22Rv1 (cell line): ENCODE measurements at regions not wholly inside any gene's neighbourhood (a gene's known extent, or its start where the extent isn't known, plus 50 kb on each side); places are given as distances from the start of the nearest gene placed in this dataset.

Source experiments
- CTCF ChIP-seq: fragments of 450-650 bp; IDR thresholded peaks from 2 replicates; pipeline ENCODE4 v1.5.1; 2017; ENCODE audit warnings: mild to moderate bottlenecking
- ZFX ChIP-seq: fragments of 450-650 bp; IDR thresholded peaks from 2 replicates; pipeline ENCODE4 v1.6.1; 2017; ENCODE audit warnings: antibody characterized with exemption, borderline replicate concordance

DNA sequence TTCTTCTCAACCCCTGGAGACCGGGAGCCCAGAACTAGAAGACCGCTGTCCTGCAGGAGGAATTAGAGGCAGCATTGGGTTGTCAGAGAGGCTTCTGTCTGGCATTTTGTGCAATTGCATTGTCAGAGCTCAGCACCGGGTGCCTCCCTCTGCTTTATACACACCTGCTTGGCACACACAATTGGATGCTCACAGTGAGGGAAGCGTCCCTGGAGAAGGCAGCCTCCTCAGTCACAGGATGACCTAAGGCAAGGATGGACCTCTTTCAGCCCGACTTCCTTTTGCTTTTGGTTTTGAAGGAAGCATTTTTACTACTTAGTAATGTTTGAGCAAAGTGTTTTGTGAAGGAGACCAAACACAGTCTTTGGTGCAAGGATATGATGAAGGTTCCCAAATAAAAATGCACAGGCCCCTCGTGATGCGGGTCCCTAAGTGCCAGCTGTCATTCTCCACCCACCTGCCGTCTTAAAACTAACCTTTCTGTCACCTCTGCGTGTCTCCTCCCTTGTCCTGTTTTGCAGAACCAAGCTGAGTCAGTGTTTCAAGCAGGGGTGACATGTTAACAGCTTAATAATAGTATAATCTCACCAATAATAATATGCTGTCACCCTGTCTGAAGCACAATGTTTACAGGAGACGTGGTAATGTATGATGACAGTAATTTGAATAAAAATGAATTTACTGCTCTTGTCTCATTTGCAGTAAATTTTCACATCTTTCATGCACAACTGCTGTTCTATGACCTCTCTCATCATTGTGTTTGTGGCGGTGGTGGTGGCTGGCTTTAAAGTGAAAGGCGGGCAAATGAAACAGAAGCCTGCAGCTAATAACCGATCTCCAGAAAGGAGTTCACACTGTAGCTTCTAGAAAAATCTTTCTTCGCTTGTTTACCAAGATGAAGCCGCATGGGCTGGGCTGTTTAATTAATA lies 430.2 kb upstream of the MKI67 start:
- TF ChIP-seq CTCF (no peak), ZFX (no peak)
